HUES64 (cell line): ENCODE measurements at regions not wholly inside any gene's neighbourhood (a gene's known extent, or its start where the extent isn't known, plus 50 kb on each side); places are given as distances from the start of the nearest gene placed in this dataset.

Source experiments
- H3K27ac ChIP-seq: 2 replicates; pipeline ENCODE4 v1.7.0; 2013; ENCODE audit warnings: low read depth, low read length, inconsistent platforms
- H3K27me3 ChIP-seq: 2 replicates; pipeline ENCODE4 v1.6.1; 2013; ENCODE audit warnings: mild to moderate bottlenecking, low read length; ENCODE audit not compliant: insufficient read depth
- H3K36me3 ChIP-seq: 2 replicates; pipeline ENCODE4 v1.6.1; 2013; ENCODE audit warnings: mild to moderate bottlenecking, low read length; ENCODE audit not compliant: insufficient read depth
- H3K4me1 ChIP-seq: 2 replicates; pipeline ENCODE4 v1.6.1; 2013; ENCODE audit warnings: mild to moderate bottlenecking, low read length, moderate library complexity; ENCODE audit not compliant: insufficient read depth
- H3K4me3 ChIP-seq: 2 replicates; pipeline ENCODE4 v1.5.1; 2013; ENCODE audit warnings: mild to moderate bottlenecking, low read length, moderate library complexity
- H3K9ac ChIP-seq: 2 replicates; pipeline ENCODE4 v1.6.1; 2013; ENCODE audit warnings: mild to moderate bottlenecking, low read depth, low read length
- H3K9me3 ChIP-seq: 2 replicates; pipeline ENCODE4 v1.6.1; 2013; ENCODE audit warnings: low read depth, low read length; ENCODE audit not compliant: insufficient read depth
- WGBS: fragments of 150-250, 120-280 bp; methylation state at CpG from one replicate; pipeline ENCODE4 v1.1.7; 2013; ENCODE audit warnings: missing lambda C conversion rate; 5-methylcytosine and 5-hydroxymethylcytosine counted together

- H3K4me1 ChIP-seq = peaks cover 24% of the 10 kb centered on the region
- H3K4me3 ChIP-seq = no peak overlapping the region
- no peak overlapping the region for H3K27ac ChIP-seq
- no peaks in the 10 kb centered on the region for H3K36me3 ChIP-seq
- no peaks in the 10 kb centered on the region for H3K27me3 ChIP-seq
- H3K9me3 ChIP-seq = no peaks in the 10 kb centered on the region
- H3K9ac ChIP-seq = no peak overlapping the region
- 89% methylated on average over 4 of the region's 4 CpGs for WGBS
Observed at GRCh38 chr5:30933599-30933998, 259.9 kb upstream of the CDH6 start.

- Histone ChIP-seq H3K4me3 (no peak overlapping the region), H3K9ac (no peak overlapping the region), H3K36me3 (no peaks in the 10 kb centered on the region), H3K27me3 (no peaks in the 10 kb centered on the region), H3K9me3 (no peaks in the 10 kb centered on the region), H3K27ac (peak overlapping the region; percentile 24; the same call in 1 of the 2 replicates), H3K4me1 (peaks cover 24% of the 10 kb centered on the region)
- WGBS = 85% methylated on average over 2 of the region's 4 CpGs
Observed at GRCh38 chr5:30932273-30933017, 261.0 kb upstream of the CDH6 start.

- H3K4me1 ChIP-seq = peaks cover 18% of the 10 kb centered on the region
- H3K27me3 ChIP-seq = no peaks in the 10 kb centered on the region
- no peak overlapping the region for H3K9ac ChIP-seq
- WGBS = 94% methylated on average over 2 of the region's 2 CpGs
- no peak overlapping the region for H3K27ac ChIP-seq
- H3K4me3 ChIP-seq = no peak overlapping the region
- H3K36me3 ChIP-seq = no peaks in the 10 kb centered on the region
- no peaks in the 10 kb centered on the region for H3K9me3 ChIP-seq
Observed at GRCh38 chr5:30930736-30931135, 262.8 kb upstream of the CDH6 start.

- Histone ChIP-seq H3K9me3 (no peaks in the 10 kb centered on the region), H3K4me1 (peaks cover 17% of the 10 kb centered on the region), H3K4me3 (no peak overlapping the region), H3K36me3 (no peaks in the 10 kb centered on the region), H3K9ac (no peak overlapping the region), H3K27me3 (no peaks in the 10 kb centered on the region), H3K27ac (no peak overlapping the region)
Observed at GRCh38 chr5:30928956-30929355, 264.5 kb upstream of the CDH6 start.

- no peaks in the 10 kb centered on the region for H3K36me3 ChIP-seq
- no peak overlapping the region for H3K9ac ChIP-seq
- WGBS = 88% methylated on average over 3 of the region's 3 CpGs
- no peaks in the 10 kb centered on the region for H3K4me1 ChIP-seq
- H3K9me3 ChIP-seq = no peaks in the 10 kb centered on the region
- H3K27me3 ChIP-seq = no peaks in the 10 kb centered on the region
- H3K4me3 ChIP-seq = no peak overlapping the region
- no peak overlapping the region for H3K27ac ChIP-seq
Observed at GRCh38 chr5:30926218-30926617, 267.3 kb upstream of the CDH6 start.

- Histone ChIP-seq H3K36me3 (no peaks in the 10 kb centered on the region), H3K4me3 (no peak overlapping the region), H3K27me3 (no peaks in the 10 kb centered on the region), H3K4me1 (no peaks in the 10 kb centered on the region; the same call in 1 of the 2 replicates), H3K9me3 (no peaks in the 10 kb centered on the region), H3K9ac (no peak overlapping the region), H3K27ac (no peak overlapping the region)
- WGBS = 95% methylated on average over 3 of the region's 5 CpGs
Observed at GRCh38 chr5:30921388-30921787, 272.1 kb upstream of the CDH6 start.

GRCh38 chr5:30918171-30918570 lies 275.3 kb upstream of the CDH6 start:
- WGBS = 84% methylated on average over 5 of the region's 5 CpGs
- Histone ChIP-seq H3K36me3 (no peaks in the 10 kb centered on the region), H3K27ac (no peak overlapping the region), H3K4me3 (no peak overlapping the region), H3K9me3 (no peaks in the 10 kb centered on the region), H3K9ac (no peak overlapping the region), H3K4me1 (no peaks in the 10 kb centered on the region; the same call in 1 of the 2 replicates), H3K27me3 (no peaks in the 10 kb centered on the region)

- no peaks in the 10 kb centered on the region for H3K27me3 ChIP-seq
- no peak overlapping the region for H3K27ac ChIP-seq
- 88% methylated on average over 3 of the region's 3 CpGs for WGBS
- no peaks in the 10 kb centered on the region for H3K4me1 ChIP-seq
- H3K4me3 ChIP-seq = no peak overlapping the region
- no peaks in the 10 kb centered on the region for H3K9me3 ChIP-seq
- H3K9ac ChIP-seq = no peak overlapping the region
- H3K36me3 ChIP-seq = no peaks in the 10 kb centered on the region
Observed at GRCh38 chr5:30908356-30908755, 285.1 kb upstream of the CDH6 start.

GRCh38 chr5:30900367-30900766 lies 293.1 kb upstream of the CDH6 start:
- Histone ChIP-seq H3K27me3 (no peaks in the 10 kb centered on the region), H3K9me3 (no peaks in the 10 kb centered on the region), H3K4me1 (no peaks in the 10 kb centered on the region), H3K27ac (no peak overlapping the region), H3K9ac (no peak overlapping the region), H3K4me3 (no peak overlapping the region), H3K36me3 (no peaks in the 10 kb centered on the region)

- Histone ChIP-seq H3K9ac (no peak overlapping the region), H3K4me1 (no peaks in the 10 kb centered on the region), H3K27me3 (no peaks in the 10 kb centered on the region), H3K36me3 (no peaks in the 10 kb centered on the region), H3K9me3 (no peaks in the 10 kb centered on the region), H3K27ac (no peak overlapping the region), H3K4me3 (no peak overlapping the region)
- WGBS = 100% methylated on average over 1 of the region's 2 CpGs
Observed at GRCh38 chr5:30894811-30895210, 298.7 kb upstream of the CDH6 start.

GRCh38 chr5:30891660-30892059 lies 301.8 kb upstream of the CDH6 start:
- Histone ChIP-seq H3K27me3 (no peaks in the 10 kb centered on the region), H3K36me3 (no peaks in the 10 kb centered on the region), H3K4me1 (no peaks in the 10 kb centered on the region), H3K9ac (no peak overlapping the region), H3K27ac (no peak overlapping the region), H3K4me3 (no peak overlapping the region), H3K9me3 (no peaks in the 10 kb centered on the region)

- Histone ChIP-seq H3K9me3 (no peaks in the 10 kb centered on the region), H3K4me1 (no peaks in the 10 kb centered on the region), H3K9ac (no peak overlapping the region), H3K27me3 (no peaks in the 10 kb centered on the region), H3K4me3 (no peak overlapping the region), H3K36me3 (no peaks in the 10 kb centered on the region), H3K27ac (no peak overlapping the region)
- WGBS = 71% methylated on average over 2 of the region's 2 CpGs
Observed at GRCh38 chr5:30890377-30890776, 303.1 kb upstream of the CDH6 start.
